SK-N-SH treated with all-trans-retinoic acid at 6 μM for 48 hours (cell line): ENCODE measurements at regions not wholly inside any gene's neighbourhood (a gene's known extent, or its start where the extent isn't known, plus 50 kb on each side); places are given as distances from the start of the nearest gene placed in this dataset.
"Not testable (repeated sequence)": the region's sequence is repeated elsewhere in the genome, so short reads cannot be mapped to it uniquely, and the experiment has no call there.

Experiments used
- ATAC-seq: fragments of 200-7000 bp; cut with Tn5 transposase; 3 replicates; pipeline ENCODE4 v1.9.1; 2020; ENCODE audit warnings: mild to moderate bottlenecking, moderate library complexity
- ARNTL ChIP-seq: fragments of 450-650 bp; formaldehyde crosslinking; IDR thresholded peaks from 2 replicates; pipeline ENCODE4 v1.5.0; 2020; ENCODE audit warnings: low read depth, mild to moderate bottlenecking, moderate library complexity, borderline replicate concordance
- CSDC2 ChIP-seq: fragments of 250-450 bp; sonication (Bioruptor Pico); IDR thresholded peaks from 2 replicates; pipeline ENCODE4 v1.5.0; 2020; ENCODE audit warnings: mild to moderate bottlenecking, moderate library complexity
- CSRNP3 ChIP-seq: fragments of 250-450 bp; sonication (Bioruptor Pico); IDR thresholded peaks from 2 replicates; pipeline ENCODE4 v1.5.1; 2021; ENCODE audit warnings: mild to moderate bottlenecking, moderate library complexity
- ESRRG ChIP-seq: fragments of 250-450 bp; sonication (Bioruptor Pico); IDR thresholded peaks from 2 replicates; pipeline ENCODE4 v1.6.1; 2021; ENCODE audit warnings: mild to moderate bottlenecking
- GLIS3 ChIP-seq: fragments of 250-450 bp; sonication (Bioruptor Pico); IDR thresholded peaks from 2 replicates; pipeline ENCODE4 v1.5.0; 2020; ENCODE audit warnings: mild to moderate bottlenecking, moderate library complexity
- OSR1 ChIP-seq: fragments of 250-450 bp; sonication (Bioruptor Pico); IDR thresholded peaks from 2 replicates; pipeline ENCODE4 v1.8.0; 2022; ENCODE audit warnings: moderate library complexity, mild to moderate bottlenecking, inconsistent platforms
- PATZ1 ChIP-seq: fragments of 250-450 bp; sonication (Bioruptor Pico); IDR thresholded peaks from 2 replicates; pipeline ENCODE4 v1.8.0; 2020; ENCODE audit warnings: mild to moderate bottlenecking, moderate library complexity, borderline replicate concordance
- POU6F1 ChIP-seq: fragments of 250-450 bp; sonication (Bioruptor Pico); IDR thresholded peaks from 2 replicates; pipeline ENCODE4 v1.8.0; 2021; ENCODE audit warnings: low read depth, mild to moderate bottlenecking, moderate library complexity, borderline replicate concordance
- PPARA ChIP-seq: fragments of 250-450 bp; sonication (Bioruptor Pico); IDR thresholded peaks from 2 replicates; pipeline ENCODE4 v1.5.0; 2020; ENCODE audit warnings: mild to moderate bottlenecking, borderline replicate concordance
- RARB ChIP-seq: fragments of 250-450 bp; sonication (Bioruptor Pico); IDR thresholded peaks from 2 replicates; pipeline ENCODE4 v1.8.0; 2021; ENCODE audit warnings: mild to moderate bottlenecking, moderate library complexity
- SNAI2 ChIP-seq: fragments of 250-450 bp; sonication (Bioruptor Pico); IDR thresholded peaks from 2 replicates; pipeline ENCODE4 v1.5.0; 2020; ENCODE audit warnings: mild to moderate bottlenecking, moderate library complexity
- TCF4 ChIP-seq: fragments of 250-450 bp; sonication (Bioruptor Pico); IDR thresholded peaks from 2 replicates; pipeline ENCODE4 v1.8.0; 2021; ENCODE audit warnings: mild to moderate bottlenecking, moderate library complexity, borderline replicate concordance
- TSHZ2 ChIP-seq: fragments of 250-450 bp; sonication (Bioruptor Pico); IDR thresholded peaks from 2 replicates; pipeline ENCODE4 v1.5.0; 2020; ENCODE audit warnings: mild to moderate bottlenecking, moderate library complexity
- ZC3H10 ChIP-seq: fragments of 250-450 bp; sonication (Bioruptor Pico); IDR thresholded peaks from 2 replicates; pipeline ENCODE4 v1.5.1; 2021; ENCODE audit warnings: mild to moderate bottlenecking, moderate library complexity
- ZFP3 ChIP-seq: fragments of 250-450 bp; sonication (Bioruptor Pico); IDR thresholded peaks from 2 replicates; pipeline ENCODE4 v1.5.0; 2020; ENCODE audit warnings: mild to moderate bottlenecking, moderate library complexity
- ZFP30 ChIP-seq: fragments of 450-650 bp; formaldehyde crosslinking; IDR thresholded peaks from 2 replicates; pipeline ENCODE4 v1.5.0; 2022; ENCODE audit warnings: mild to moderate bottlenecking, moderate library complexity
- ZNF565 ChIP-seq: fragments of 450-650 bp; formaldehyde crosslinking; conservative IDR thresholded peaks from 2 replicates; pipeline ENCODE4 v1.5.0; 2020; ENCODE audit warnings: low read depth, mild to moderate bottlenecking, moderate library complexity
- ZNF8 ChIP-seq: fragments of 450-650 bp; formaldehyde crosslinking; IDR thresholded peaks from 2 replicates; pipeline ENCODE4 v1.5.0; 2020; ENCODE audit warnings: mild to moderate bottlenecking, moderate library complexity

- TF ChIP-seq POU6F1 (no peak), ESRRG (CRISPR knock-in tag) (no peak), ZFP3 (CRISPR knock-in tag) (no peak), OSR1 (no peak), SNAI2 (CRISPR knock-in tag) (no peak), CSRNP3 (CRISPR knock-in tag) (no peak), RARB (CRISPR knock-in tag) (no peak), PPARA (CRISPR knock-in tag) (no peak), ZFP30 (no peak), GLIS3 (CRISPR knock-in tag) (no peak), ZNF8 (CRISPR knock-in tag) (no peak), CSDC2 (CRISPR knock-in tag) (no peak), TSHZ2 (CRISPR knock-in tag) (no peak)
- no peak for ATAC-seq
Observed at GRCh38 chr1:76697361-76697760, 169.9 kb upstream of the ST6GALNAC5 start.

- ATAC-seq, result not testable (repeated sequence)
Observed at GRCh38 chr1:76699646-76700045, 167.6 kb upstream of the ST6GALNAC5 start.

- not testable (repeated sequence) for ATAC-seq
Observed at GRCh38 chr1:76700200-76700599, 167.1 kb upstream of the ST6GALNAC5 start.

GRCh38 chr1:76705560-76705959 is 161.7 kb upstream of the ST6GALNAC5 start:
- TF ChIP-seq RARB (CRISPR knock-in tag) (no peak), SNAI2 (CRISPR knock-in tag) (no peak), ARNTL (CRISPR knock-in tag) (no peak), POU6F1 (no peak), TCF4 (CRISPR knock-in tag) (no peak), ZNF8 (CRISPR knock-in tag) (no peak), ZNF565 (CRISPR knock-in tag) (no peak), ZC3H10 (CRISPR knock-in tag) (no peak), PATZ1 (CRISPR knock-in tag) (no peak)
- TF ChIP-seq, all 23 proteins: peak for 0
- no peak for ATAC-seq

- ATAC-seq, result no peak
- no peak for TF ChIP-seq RARB (CRISPR knock-in tag)
Observed at GRCh38 chr1:76713535-76713934, 153.7 kb upstream of the ST6GALNAC5 start.
